HG03159 (cell line): ENCODE measurements at regions not wholly inside any gene's neighbourhood (a gene's known extent, or its start where the extent isn't known, plus 50 kb on each side); places are given as distances from the start of the nearest gene placed in this dataset.
"Not testable (repeated sequence)": the region's sequence is repeated elsewhere in the genome, so short reads cannot be mapped to it uniquely, and the experiment has no call there.

Source experiments
- ATAC-seq: cut with Tn5 transposase; IDR thresholded peaks from one replicate; pipeline ENCODE4 v1.9.1; 2021; ENCODE audit warnings: mild to moderate bottlenecking, moderate library complexity; ENCODE audit not compliant: unreplicated experiment

DNA sequence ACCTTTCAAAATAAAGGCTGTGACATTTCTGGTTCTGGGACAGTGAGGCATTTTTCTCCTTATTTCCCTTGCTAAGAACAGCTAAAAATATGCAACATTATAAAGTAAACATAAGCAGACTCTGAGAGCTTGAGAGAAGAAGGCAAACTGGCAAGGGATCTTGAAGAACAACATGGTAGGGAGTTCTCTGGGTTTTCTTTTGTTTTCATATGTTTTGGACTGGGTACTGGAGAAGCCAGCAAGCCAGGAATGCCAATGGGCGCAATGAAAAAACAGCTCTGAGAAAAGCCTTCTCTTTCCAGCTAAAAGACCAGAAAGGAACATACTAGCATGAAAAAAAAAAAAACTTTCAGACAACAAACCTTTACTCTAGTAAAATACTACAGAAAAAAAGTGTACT lies 351.4 kb upstream of the HS6ST1 start:
- no peak for ATAC-seq

DNA sequence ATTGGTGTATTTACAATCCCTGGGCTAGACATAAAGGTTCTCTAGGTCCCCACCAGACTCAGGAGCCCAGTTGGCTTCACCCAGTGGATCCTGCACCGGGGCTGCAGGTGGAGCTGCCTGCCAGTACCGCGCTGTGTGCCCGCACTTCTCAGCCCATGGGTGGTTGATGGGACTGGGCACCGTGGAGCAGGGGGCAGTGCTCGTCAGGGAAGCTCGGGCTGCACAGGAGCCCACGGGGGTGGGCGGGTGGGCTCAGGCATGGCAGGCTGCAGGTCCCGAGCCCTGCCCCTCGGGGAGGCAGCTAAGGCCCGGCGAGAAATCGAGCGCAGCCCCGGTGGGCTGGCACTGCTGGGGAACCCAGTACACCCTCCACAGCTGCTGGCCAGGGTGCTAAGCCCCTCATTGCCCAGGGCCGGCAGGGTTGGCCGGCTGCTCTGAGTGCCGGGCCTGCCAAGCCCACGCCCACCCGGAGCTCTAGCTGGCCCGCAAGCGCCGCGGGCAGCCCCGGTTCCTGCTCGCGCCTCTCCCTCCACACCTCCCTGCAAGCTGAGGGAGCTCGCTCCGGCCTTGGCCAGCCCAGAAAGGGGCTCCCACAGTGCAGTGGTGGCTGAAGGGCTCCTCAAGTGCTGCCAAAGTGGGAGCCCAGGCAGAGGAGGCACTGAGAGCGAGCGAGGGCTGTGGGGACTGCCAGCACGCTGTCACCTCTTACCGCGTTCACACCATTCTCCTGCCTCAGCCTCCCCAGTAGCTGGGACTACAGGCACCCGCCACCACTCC lies 353.5 kb upstream of the HS6ST1 start:
- ATAC-seq: not testable (repeated sequence)

- ATAC-seq: not testable (repeated sequence)
Measured at GRCh38 chr2:128679680-128680079, 361.0 kb upstream of the HS6ST1 start.

DNA sequence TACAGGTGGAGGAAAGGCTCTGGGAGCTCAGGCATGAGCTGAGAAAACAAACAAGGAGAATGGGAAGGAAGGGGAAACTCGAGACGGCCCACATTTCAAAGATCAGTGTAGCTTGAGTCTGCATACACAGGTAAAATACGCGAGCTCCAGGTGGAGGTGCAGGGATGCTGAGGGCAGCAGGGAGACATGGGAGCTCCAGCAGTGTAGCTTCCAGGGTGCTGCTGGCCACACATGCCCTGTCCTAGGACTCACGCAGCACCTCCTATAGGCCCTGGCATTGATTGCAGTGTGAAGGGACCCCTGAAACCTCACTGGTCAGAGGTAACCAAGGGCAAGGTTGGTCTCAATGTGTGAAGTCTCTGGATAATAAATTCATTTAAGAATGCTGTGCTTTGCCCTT lies 362.8 kb upstream of the HS6ST1 start:
- no peak for ATAC-seq

DNA sequence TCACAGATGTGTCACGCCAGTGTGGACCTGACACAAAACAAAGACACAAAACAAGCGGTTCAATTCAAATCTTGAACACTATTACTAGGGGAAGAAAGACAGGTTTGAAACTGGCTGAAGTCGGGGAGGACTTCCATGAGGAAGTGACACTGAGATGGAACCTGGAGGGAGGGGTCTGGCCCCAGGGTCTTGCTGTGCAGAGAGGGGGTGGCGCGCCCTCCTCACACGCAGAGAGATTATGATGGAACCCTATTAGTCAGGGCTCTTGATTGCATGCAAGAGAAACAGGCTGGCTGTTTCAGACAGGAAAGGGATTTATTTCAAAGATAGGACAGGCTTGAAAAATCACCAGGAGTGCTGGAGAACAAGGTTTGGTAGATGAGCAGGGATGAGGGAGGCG lies 363.6 kb upstream of the HS6ST1 start:
- no peak for ATAC-seq

DNA sequence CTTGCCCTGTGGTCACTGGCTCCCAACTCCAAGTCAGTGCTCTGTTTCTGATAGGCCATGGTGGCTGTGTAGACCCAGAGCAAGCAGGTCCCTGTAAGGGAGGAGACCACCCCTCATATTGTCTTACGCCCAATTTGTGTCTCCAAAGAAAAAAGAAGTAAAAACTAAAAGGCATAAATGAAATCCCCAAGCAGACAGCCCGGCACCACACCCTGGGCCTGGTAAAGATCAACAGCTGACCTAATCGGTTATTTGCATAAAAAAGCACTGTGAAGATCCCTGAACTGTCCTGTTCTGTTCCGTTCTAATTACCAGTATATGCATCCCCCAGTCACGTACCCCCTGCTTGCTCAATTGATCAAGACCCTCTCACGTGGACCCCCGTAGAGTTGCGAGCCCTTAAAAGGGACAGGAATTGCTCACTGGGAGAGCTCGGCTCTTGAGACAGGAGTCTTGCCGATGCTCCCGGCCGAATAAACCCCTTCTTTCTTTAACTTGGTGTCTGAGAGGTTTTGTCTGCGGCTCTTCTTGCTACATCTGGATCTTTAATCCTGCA lies 364.1 kb upstream of the HS6ST1 start:
- ATAC-seq: no peak

DNA sequence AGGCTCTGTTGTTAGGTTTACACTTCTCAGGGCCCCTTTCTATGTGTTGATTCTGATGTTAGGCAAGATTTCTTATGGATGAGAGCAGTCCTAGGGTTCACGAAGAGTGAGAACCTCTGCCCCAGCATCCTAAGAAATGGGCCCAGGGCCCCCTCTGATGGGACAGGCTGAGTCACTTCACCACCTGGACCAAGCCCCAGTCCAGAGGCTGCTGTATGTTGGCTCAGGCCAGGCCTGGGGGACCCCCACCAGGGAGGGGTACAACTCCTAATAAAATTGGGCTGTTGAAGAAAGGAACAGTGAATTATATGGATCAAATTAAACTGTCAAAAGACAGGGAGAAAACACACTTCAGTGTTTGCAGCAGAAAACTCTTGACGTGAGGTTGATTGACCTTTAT lies 365.9 kb upstream of the HS6ST1 start:
- ATAC-seq: no peak

DNA sequence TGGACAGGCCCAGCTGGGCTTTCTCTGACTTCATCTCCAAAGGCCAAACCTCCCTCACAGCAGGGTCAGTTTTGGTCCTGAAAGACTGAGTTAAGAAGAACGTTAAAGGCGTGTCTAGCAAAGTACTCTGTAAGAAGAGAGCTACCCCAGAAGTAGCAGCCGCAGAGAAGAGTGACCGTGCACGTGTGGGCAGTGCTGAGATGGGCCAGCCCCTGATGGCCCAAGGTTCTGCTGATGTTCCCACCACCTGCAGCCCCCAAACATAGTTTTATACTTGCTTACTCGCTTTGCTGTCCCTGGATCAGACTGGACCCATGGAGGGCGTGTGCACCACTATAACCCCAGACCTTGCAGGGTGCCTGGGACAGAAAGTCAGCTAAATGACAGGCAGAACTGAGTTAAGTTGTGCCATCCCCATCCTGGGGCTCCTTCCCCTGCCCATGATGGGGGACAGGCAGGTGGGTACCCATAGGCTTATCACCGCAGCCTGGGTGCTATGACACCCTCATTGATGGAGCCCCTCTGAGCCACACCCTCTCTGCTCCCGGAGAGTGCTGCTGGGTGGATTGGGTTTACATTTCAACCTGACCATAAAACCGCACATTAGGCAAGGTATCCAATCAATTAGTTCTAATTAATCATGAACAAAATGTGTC lies 367.3 kb upstream of the HS6ST1 start:
- ATAC-seq: peak; percentile 24

DNA sequence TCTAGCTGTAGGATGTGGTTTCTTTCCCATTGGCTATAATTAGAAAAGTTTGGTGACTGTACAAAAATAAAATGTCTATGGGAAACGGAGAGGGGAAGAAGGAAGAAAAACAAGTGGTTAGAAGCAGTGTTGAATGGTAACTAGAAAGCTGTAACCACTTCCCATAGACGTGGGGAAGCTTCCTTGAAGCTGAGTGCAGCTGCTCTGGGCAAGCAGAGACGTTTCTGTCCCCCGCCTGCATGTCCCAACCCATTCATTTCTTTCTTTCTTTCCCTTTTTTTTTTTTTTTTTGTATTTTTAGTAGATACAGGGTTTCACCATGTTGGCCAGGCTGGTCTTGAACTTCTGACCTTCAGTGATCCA lies 367.8 kb upstream of the HS6ST1 start:
- ATAC-seq: peak; percentile 62

DNA sequence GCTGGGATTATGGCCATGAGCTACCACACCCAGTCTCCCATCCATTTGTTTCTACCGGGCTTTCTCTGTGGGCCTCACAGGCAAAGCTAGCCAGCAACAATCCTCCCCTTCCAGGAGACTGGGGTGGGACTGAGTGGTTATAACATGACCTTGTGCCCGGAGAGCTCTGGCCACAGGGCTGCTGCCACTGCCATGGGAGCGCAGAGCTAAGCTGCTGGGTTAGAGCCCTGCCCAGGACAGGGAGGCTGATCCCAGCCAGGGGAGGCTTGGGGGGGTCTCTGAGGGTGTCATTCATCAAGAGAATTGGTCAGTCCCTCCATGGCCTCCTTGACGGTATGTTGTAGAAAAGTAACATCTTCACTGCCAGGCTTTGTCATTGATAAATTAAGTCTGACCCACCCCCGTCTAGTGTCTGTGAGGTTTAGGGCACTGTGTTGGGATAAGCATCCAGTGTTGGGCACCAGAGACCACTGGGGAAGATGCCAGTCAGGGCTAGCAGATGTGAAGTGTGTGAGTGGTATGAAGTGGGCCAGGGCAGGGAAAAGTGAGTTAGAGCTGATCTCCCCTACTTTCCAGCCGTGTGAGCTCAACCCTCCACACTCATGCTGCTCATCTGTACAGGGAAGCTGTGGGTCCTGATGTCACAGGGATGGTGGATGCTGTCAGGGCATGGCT lies 368.4 kb upstream of the HS6ST1 start:
- ATAC-seq: no peak

DNA sequence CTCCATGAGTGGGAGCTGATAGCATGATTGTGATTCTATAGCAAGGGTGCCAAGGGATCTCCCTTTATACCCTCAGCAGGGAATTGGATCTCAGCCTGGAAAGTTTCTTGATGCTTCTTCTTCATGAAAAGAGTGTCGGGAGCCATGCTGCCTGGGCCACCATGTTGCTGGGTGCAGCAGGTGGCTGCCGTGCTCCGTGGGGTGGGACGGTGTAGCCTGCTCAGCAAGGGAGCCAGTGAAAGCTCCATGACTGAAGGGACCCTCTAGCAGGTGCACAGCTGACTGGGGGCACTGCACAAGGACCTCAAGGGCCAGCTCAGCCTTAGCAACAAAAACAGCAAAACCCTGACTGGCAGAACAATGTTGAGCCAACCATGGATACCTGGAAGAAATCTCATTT lies 368.9 kb upstream of the HS6ST1 start:
- no peak for ATAC-seq

DNA sequence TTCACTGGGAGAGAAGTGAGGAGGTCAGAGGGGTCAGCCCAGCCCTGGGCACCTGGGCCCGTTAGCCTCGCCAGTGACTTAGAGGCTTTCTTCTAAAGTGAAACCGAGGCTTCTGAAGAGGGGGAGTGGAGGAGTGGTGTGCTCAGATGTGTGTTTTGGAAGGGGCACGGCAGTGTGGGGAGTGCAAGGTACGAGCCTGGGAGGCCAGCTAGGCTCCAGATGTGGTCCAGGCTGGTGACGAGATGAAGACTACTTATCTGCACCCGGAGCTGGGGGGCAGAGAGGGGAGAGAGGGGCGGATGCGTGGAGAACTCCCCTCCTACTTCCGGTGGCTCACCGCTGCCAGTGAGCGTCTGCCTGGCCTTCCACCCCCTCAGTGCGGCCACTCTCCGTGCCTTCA lies 371.3 kb upstream of the HS6ST1 start:
- ATAC-seq: no peak

GRCh38 chr2:128690431-128690830 lies 371.8 kb upstream of the HS6ST1 start:
- ATAC-seq: no peak

GRCh38 chr2:128690869-128691268 lies 372.2 kb upstream of the HS6ST1 start:
- no peak for ATAC-seq

DNA sequence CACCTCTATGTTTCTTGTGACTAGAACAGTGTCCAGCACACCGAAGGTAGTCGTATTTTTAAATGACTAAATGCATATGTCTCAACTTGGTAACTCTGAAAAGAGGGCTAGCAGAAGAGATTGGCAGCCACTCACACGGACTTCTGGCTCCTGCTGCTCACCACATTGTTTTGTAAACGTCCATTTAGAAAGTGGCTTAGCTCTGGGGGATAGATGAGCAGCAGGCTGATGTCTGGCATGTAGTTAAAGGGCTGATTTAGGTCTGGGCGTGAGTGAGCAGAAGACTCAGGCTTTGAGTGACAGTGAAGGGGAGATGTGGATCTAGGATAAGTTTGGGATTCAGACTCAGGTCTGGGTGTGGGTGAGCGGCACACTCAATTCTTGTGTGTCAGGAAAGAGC lies 372.9 kb upstream of the HS6ST1 start:
- ATAC-seq: no peak

DNA sequence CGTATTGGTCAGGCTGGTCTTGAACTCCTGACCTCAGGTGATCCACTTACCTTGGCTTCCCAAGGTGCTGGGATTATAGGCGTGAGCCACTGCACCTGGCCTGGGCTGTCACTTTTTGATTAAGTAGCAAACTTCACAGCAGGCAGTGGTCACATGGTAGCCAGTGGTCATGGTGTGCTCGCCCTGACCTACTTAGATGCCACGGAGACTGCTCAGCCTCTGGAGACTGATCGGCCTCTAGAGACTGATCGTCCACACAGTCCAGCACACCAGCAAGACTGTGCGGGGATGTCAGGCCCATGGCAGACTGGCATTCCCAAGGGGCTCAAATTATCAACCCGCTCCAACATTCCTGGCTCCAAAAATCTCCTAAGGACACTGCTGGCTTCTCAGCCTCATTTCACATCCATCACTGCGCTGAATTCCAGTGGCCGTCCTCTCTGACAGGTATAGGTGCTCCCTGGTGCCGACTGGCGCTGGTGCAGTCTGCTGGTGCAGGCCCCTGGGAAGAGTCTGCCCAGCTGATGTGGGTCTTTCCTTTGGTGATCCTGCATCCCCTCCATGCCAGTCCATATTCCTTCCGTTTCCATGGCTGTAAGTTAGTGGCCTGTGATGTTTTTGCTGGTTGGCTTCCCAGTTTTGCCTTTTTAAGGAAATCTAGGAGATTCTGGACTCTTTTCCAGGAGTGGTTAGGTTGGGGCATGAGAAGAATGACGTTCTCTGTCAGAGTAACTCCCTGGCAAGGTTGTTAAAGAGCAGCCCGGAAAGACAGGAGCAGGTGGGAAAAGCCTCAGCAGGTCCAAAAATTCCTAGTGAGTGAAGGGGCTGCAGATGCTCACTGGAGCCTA lies 374.5 kb upstream of the HS6ST1 start:
- no peak for ATAC-seq

DNA sequence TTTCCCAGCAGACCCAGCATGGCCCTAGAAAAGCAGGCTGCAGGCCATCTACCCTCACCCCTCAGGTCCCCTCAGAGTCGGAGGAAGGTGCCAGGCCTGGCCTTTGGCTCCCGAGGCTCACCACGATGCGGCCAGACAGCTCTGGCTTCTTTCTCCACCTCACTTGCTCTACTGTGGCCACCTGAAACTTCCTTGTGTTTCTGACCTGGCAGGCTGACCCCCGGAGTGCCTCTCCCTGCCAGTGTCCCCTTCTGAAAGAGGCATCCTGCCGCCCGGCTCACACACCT lies 375.0 kb upstream of the HS6ST1 start:
- no peak for ATAC-seq

- no peak for ATAC-seq
Measured at GRCh38 chr2:128695646-128696220, 377.1 kb upstream of the HS6ST1 start.

DNA sequence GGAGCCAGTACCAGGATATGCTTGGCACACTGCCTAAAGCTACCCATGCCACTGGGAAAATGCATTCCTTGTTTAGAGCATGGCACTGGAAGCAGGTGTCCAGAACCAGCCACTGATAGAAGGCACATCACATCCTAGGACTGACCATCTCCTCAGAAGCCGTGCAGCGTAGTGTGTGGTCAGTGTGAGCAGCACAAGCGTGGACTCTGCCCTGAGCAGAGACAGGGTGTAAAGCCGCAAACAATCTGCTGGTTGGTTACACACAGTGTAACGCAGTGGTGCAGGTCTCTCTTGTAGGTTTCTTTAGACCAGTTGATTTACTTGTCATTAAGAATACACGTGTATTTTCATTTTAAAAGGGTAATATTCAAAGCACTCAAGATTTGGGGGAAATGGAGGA lies 377.8 kb upstream of the HS6ST1 start:
- ATAC-seq: no peak

GRCh38 chr2:128701418-128701817 lies 382.8 kb upstream of the HS6ST1 start:
- no peak for ATAC-seq

GRCh38 chr2:128702616-128703015 lies 383.9 kb upstream of the HS6ST1 start:
- ATAC-seq: no peak
